NCI-H2029 (cell line): ENCODE measurements at regions not wholly inside any gene's neighbourhood (a gene's known extent, or its start where the extent isn't known, plus 50 kb on each side); places are given as distances from the start of the nearest gene placed in this dataset.

Source experiments
- DNase-seq: peaks from one replicate; lab custom pipeline; 2025; lab: John Stamatoyannopoulos, UW

DNA sequence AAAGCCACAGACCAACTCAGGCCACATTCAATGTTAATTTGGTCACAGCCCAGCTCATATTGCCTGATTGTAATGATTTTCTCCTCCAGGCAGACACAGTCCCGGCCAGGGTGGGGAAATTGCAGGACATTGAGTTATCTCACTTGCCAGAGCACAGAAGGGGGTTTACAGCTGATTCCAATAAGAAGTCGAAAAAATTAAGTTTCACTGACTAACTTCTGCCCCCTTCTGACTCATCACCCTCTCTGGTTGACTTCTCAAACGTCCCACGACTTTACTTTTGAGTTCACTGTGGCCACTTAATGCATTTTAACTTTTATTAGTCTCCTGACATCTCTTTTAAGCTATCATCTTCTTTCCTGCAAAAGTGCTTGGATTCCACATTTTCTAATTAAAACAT lies 321.4 kb upstream of the WWC1 start:
- no peak for DNase-seq

DNA sequence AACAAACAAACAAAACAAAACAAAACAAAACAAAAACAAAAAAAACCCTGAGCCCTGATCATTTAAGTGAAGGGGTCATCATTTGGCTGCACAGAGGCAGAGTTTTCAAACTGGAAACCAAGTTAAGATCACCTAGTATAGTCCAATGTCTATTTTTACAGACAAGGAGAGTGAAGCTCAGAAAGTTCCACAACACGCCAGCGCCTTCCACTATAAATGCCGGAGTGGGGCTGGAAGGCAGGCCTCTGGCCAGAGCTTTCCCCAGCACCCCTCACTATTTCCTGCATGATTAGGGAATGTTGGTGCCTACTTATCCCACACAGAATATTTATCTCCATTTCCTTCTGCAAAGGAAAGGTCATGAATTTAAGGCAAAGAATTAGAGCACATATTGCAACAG lies 319.7 kb upstream of the WWC1 start:
- no peak for DNase-seq

- DNase-seq, result no peak
These were observed 318.3 kb upstream of the WWC1 start for GRCh38 chr5:167973126-167973525.

DNA sequence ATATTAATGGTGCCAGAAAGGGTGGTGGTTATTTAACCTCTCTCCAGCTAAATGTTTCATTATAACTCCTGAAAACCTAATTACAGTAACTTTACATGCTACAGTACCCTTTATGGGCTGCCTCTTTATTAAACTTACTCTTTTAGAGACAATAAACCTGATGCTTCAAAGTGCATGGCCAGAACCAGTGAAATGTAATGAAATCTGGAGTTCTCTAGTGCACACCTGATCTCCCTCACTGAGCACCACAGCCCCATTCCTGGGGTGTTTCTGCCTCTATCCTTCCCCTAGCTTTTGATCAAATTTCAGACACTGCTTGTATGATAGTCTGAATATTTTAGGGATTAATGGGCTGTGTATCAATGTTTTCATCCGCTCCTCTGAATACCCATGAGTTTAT lies 306.5 kb upstream of the WWC1 start:
- no peak for DNase-seq

- no peak for DNase-seq
These were observed 306.1 kb upstream of the WWC1 start for GRCh38 chr5:167985373-167985772.

DNA sequence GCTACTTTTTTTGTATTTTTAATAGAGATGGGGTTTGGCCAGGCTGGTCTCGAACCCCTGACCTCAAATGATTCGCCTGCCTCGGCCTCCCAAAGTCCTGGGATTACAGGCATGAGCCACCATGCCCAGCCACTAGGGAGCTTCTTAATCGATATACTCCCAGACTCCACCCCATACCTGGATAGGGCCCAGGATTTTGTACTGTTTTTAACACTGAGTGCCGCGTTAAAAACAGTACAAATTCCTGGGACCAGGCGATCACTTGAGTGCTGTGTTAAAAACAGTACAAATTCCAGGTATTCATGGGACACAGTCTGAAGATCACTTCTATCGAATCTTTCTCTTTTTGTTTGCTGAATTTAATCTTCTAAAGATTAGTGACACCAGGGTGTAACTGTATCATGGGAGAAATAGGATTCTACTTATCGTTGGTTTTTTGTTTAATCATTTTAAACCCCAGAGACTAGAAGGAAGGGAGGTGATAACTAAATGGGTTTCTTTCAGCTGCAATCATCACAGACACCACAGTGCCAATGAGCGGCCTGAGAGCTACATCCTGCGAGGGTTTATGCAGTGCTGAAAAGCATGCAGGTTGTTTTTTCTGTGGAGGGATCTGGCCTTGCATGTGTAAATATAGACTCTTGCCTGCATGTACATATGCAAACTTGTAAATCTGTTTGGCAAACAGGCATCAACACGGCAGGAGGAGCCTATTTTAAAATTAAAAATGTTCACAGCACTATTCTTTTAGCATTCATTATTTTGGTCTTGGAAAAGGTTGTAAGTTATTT lies 303.8 kb upstream of the WWC1 start:
- DNase-seq, result no peak

DNA sequence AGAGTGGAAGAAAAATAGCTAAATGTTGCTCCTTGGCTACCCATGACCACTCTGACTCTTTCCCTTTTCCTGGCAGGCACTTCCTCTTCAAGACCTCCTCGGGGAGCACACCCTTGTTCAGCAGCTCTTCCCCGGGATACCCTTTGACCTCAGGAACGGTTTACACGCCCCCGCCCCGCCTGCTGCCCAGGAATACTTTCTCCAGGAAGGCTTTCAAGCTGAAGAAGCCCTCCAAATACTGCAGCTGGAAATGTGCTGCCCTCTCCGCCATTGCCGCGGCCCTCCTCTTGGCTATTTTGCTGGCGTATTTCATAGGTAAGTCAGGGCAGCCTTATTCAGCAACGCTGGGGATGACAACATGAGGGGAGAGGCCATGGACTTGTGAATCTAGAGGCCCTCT lies 298.6 kb upstream of the WWC1 start:
- no peak for DNase-seq

DNA sequence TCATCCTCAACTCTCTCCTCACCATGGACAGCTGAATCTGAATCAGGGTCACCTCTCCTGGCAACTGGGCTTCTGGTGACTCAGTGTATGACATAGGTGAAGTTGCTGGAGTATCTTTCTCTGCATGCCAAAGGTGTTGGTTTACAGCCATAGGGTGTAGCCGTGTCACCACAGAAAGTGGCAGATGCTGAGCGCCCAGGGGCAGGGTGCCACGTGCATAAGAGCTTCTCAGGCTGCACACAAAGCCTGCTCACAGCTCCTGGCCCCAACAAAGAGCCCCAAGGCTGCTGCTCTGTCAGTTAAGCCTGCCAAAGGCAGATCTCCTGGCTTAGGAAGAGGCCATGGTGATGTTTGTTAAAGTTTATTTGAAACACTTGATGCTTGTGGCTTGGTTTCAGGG lies 297.7 kb upstream of the WWC1 start:
- DNase-seq, result no peak

- no peak for DNase-seq
These were observed 295.5 kb upstream of the WWC1 start for GRCh38 chr5:167995844-167996425.

GRCh38 chr5:167998148-167998767 lies 293.2 kb upstream of the WWC1 start:
- DNase-seq, result no peak

- no peak for DNase-seq
These were observed 292.3 kb upstream of the WWC1 start for GRCh38 chr5:167999182-167999581.

GRCh38 chr5:168001318-168001717 lies 290.1 kb upstream of the WWC1 start:
- DNase-seq, result no peak

DNA sequence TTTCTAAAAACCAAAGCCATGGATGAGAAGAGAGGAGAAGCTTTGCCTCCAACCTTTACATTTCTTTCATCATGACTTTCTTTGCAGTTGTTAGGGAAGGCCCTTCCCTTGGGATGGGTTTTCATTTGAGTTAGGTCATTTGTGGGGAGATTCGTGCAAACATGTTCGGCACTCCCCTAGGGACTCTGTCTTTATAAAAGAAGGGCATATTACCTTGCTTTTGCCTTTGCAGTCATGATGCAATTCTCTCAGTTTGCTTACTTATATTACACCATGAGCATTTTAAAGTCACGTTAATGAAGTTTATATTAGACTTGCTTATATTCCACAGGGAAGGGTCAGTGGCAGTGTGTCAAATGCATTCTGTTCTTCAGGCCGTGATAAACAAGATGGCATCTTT lies 289.3 kb upstream of the WWC1 start:
- DNase-seq, result no peak

DNA sequence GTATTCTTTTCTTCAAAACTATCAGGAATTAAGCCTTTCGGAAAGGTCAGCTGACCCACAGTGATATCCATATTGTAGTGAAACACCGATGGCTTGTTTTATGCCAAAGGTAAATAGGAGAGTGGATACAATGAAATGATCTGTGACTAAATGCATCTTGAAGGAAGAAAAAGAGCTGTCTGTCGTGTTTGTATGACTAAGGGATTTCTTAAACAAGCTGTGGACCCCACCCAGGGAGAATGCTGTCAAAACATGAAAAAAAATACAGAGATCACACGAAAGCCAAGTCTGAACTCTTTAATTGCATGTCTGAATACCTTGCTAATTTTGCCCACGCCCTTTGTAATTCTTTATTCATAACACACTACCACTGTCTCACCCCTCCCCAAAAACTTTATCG lies 286.4 kb upstream of the WWC1 start:
- DNase-seq, result no peak

GRCh38 chr5:168005936-168006335 lies 285.5 kb upstream of the WWC1 start:
- no peak for DNase-seq

DNA sequence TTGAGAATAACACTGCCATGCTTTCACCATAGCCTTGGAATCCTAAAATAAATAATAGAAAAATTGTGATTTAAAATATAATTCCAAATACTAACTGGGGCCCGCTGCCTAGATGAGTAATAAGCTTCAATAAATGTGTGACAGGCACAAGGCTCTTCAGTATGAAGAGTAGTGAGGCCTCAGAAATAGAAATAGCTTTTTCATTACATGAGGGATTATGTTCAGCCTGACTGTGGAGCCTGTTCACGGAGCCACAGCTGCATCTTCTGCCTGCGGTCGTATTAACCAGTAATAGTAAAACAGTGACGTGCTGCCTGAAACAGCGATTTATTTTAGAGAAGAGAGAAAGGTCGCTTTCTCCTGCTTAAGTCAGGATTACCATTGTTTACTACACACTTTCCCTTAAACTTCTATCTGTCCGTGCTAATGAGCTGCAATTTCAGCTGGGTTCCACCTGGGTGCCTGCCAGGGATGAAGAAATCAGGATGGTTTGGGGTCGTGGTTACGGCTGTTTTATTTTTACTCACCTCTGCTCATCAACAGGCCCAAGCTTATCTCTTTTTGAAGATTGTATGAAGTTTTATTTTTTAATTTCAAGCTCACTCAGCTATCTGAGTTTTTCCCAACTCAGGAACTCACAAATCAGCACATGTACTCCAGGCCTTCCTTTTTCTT lies 284.9 kb upstream of the WWC1 start:
- DNase-seq, result no peak

GRCh38 chr5:168007286-168007685 lies 284.2 kb upstream of the WWC1 start:
- DNase-seq, result no peak

- no peak for DNase-seq
These were observed 282.9 kb upstream of the WWC1 start for GRCh38 chr5:168008555-168008954.

GRCh38 chr5:168011096-168011495 lies 280.3 kb upstream of the WWC1 start:
- DNase-seq, result no peak

DNA sequence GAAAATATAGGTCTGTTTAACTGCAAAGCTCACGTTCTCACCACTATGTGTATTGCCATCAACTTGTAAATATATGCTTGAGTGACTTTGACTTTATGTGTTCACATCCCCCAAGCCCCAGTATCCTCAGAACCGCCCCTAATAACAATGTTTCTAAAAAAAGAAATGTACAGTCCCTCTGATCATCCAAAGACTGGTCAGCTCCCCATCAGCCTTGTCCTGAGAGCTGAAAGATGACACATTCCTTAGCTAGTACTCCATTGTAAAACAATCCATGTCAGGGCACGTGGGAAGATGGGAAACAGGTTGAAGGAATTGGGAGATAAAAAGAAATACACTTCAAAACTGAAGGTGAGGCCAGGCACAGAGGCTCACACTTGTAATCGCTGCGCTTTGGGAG lies 279.4 kb upstream of the WWC1 start:
- DNase-seq, result no peak

GRCh38 chr5:168013546-168013945 lies 277.9 kb upstream of the WWC1 start:
- DNase-seq, result no peak

DNA sequence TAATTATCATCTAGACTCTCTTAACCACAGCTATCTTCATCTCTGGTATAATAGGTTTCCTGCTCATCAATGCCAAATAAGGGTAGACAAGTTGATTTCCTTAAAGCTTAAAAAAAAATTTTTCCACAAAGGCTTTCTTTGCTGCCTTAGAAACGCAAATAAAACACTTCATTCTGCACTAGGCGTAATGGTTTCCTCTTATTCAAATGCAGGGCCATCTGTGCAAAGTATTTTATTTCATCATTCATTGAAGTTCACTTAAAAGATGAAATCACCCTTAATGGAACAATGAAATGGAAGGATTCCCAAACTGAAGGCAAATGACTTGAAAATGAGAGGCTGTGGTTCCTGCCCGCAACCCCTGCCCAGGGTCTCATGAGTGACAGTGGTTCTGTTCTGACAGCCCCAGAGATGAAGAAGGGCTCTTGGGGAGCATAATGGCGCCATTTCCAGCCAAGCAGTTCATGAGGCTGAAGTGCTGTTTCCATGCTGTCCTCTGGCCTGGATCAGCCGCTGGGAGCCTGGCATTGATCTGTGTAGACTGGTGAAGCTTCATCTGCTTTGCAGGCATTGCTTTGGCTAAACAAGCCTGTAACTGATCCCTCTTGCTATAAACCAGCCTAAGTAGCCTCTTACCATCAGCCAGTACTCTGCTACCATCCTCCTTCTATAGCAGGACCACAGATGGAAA lies 276.9 kb upstream of the WWC1 start:
- DNase-seq, result no peak
